Adrenal gland (tissue), 5 donors: ENCODE measurements at regions not wholly inside any gene's neighbourhood (a gene's known extent, or its start where the extent isn't known, plus 50 kb on each side); places are given as distances from the start of the nearest gene placed in this dataset.

ENCODE experiments used
- POLR2A ChIP-seq, 2 donors: fragments of 450-650 bp; IDR thresholded peaks; one replicate each; pipeline ENCODE4 v1.6.1; 2017; ENCODE audit warnings: antibody characterized with exemption in 2 of 2, mild to moderate bottlenecking in 2 of 2, moderate library complexity in 1 of 2
- TF ChIP-seq, protein P1 (sequence below), 6 experiments: fragments of 450-650 bp in 4 of 6; fragments of 200-600 bp in 2 of 6; sonication (generic) in 1 of 6; IDR thresholded peaks; 1 replicate in 5 of 6; 2 replicates in 1 of 6; pipeline versions ENCODE4 v1.5.1 to v1.8.0; 2016 to 2021; ENCODE audit warnings: antibody characterized with exemption in 6 of 6, mild to moderate bottlenecking in 2 of 6, moderate library complexity in 1 of 6
- donor health status: DM: no; HTN: no; CAD: no.

DNA sequence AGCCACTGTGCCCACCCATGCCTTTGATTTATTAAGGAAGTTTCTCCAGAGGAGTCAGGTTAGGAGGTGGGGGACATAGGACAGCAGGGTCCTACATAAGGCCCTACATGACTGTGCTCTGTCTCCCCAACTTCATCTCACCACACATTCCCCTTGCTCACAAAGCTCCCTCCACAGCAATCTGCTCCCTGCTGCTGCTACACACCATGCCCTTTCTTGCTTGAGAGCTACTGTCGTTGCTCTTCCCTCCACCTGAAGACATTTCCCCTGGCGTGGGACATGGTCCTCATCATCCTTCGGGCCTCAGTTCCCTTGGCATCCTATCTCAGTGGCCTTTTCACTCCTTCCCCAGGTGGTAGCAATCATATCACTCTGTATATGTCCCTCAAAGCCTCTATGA is 75.9 kb upstream of the DAPK1 start:
- TF ChIP-seq POLR2A (IDR thresholded peaks at IDR 0.05): no peak
- TF ChIP-seq, protein P1, sequence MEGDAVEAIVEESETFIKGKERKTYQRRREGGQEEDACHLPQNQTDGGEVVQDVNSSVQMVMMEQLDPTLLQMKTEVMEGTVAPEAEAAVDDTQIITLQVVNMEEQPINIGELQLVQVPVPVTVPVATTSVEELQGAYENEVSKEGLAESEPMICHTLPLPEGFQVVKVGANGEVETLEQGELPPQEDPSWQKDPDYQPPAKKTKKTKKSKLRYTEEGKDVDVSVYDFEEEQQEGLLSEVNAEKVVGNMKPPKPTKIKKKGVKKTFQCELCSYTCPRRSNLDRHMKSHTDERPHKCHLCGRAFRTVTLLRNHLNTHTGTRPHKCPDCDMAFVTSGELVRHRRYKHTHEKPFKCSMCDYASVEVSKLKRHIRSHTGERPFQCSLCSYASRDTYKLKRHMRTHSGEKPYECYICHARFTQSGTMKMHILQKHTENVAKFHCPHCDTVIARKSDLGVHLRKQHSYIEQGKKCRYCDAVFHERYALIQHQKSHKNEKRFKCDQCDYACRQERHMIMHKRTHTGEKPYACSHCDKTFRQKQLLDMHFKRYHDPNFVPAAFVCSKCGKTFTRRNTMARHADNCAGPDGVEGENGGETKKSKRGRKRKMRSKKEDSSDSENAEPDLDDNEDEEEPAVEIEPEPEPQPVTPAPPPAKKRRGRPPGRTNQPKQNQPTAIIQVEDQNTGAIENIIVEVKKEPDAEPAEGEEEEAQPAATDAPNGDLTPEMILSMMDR (IDR thresholded peaks at IDR 0.05): no peak
